ENCODE measurements at regions not wholly inside any gene's neighbourhood (a gene's known extent, or its start where the extent isn't known, plus 50 kb on each side); places are given as distances from the start of the nearest gene placed in this dataset.
"Not testable (repeated sequence)": the region's sequence is repeated elsewhere in the genome, so short reads cannot be mapped to it uniquely, and the experiment has no call there.

DNA sequence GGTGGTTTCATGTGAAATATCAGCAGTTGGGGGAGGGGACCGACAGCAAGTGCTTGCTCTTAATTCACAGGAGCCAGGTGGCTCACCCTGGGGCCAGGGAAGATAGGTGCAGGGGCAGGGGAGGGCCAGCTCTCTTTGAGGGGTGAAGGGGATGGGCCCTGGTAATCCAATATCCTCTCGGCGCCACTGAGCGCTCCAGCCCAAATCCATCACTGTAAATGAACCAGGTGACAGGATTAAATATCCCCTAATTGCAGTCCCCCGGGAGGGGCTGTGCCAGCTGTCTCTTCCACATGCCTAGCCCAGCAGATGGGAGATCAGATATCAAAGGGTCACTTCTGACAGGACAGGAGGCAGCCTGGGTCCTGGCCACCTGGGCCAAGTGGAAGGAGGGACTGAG is 531.8 kb upstream of the CADM1 start:
- no peak for DNase-seq (ENCODE audit: low read depth)
- TF ChIP-seq, protein P1, sequence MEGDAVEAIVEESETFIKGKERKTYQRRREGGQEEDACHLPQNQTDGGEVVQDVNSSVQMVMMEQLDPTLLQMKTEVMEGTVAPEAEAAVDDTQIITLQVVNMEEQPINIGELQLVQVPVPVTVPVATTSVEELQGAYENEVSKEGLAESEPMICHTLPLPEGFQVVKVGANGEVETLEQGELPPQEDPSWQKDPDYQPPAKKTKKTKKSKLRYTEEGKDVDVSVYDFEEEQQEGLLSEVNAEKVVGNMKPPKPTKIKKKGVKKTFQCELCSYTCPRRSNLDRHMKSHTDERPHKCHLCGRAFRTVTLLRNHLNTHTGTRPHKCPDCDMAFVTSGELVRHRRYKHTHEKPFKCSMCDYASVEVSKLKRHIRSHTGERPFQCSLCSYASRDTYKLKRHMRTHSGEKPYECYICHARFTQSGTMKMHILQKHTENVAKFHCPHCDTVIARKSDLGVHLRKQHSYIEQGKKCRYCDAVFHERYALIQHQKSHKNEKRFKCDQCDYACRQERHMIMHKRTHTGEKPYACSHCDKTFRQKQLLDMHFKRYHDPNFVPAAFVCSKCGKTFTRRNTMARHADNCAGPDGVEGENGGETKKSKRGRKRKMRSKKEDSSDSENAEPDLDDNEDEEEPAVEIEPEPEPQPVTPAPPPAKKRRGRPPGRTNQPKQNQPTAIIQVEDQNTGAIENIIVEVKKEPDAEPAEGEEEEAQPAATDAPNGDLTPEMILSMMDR (IDR thresholded peaks at IDR 0.05; ENCODE audit: control insufficient read depth, insufficient read depth, low read depth, low read length, missing control alignments) = no peak
- no peak overlapping the region for H3K4me3 ChIP-seq (ENCODE audit: control insufficient read depth, low read depth, low read length)

DNA sequence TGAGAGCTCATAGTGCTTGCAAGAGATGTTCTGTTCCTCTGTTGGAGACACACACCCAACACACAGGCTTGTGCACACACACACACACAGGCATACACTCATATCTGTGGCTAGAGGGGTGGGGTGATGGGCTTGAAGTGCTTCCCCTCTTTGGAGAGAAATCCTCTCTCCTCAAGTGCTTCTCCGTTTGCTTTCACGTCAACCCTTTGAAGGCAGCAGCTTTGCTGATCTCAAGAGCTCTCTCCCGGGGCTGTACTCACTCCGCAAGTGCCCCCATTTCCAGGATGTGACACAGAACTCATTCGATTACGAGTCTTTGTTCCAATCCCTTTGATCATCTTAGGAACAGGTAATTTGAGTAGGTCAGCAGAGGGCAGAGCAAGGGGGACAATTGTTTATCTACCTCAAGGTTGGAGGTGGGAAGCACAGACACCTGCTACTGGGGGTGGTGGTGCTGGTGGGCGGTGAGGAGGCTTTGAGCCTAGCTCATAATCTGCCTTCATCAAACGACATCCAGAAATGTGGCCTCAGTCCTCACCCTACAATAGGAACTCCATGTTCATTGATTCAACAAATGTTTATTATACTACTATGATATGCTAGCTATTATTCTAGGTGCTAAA is 529.8 kb upstream of the CADM1 start:
- TF ChIP-seq, protein P1 (IDR thresholded peaks at IDR 0.05; ENCODE audit: control insufficient read depth, insufficient read depth, low read depth, low read length, missing control alignments) = no peak
- no peak for DNase-seq (ENCODE audit: low read depth)
- no peak overlapping the region for H3K4me3 ChIP-seq (ENCODE audit: control insufficient read depth, low read depth, low read length)

DNA sequence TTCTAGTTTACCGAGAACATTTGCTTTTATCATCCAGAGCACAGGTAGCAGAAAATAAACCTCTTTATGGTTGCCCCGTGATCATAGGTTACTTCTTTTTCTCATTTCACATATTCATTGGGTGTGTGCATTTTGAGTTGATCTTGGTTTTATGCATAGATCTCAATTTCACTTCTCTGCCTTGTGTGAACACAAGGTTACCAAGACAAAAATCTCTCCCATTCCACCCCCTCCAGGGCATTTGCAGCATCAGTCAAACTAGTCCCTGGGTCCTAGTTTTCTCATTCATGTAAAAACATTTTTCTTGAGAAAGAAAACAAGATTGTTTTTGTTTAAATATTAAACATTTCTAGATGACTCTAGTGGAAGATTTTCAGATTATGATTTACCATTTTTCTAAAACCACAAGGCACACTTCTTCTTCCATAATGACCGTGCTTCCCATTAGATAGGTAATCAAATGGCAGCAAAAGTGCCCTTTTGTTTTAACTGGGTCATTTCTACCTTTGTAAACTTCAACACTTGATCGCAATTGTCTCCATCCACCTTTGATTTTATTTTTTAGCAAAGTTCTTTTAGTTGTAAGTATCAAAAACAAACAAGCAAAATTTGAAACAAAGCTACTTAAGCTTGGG is 526.6 kb upstream of the CADM1 start:
- TF ChIP-seq, protein P1 (IDR thresholded peaks at IDR 0.05; ENCODE audit: control insufficient read depth, insufficient read depth, low read depth, low read length, missing control alignments) = no peak
- no peak for DNase-seq (ENCODE audit: low read depth)

DNA sequence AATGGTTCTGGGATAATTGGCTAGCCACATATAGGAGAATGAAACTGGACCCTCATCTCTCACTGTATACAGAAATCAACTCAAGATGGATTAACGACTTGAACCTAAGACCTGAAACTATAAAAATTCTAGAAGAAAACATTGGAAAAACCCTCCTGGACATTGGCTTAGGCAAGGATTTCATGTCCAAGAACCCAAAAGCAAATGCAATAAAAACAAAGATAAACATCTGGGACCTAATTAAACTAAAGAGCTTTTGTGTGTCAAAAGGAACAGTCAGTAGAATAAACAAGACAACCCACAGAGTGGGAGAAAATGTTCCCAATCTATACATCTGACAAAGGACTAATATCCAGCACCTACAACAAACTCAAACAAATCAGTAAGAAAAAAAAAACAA is 524.3 kb upstream of the CADM1 start:
- not testable (repeated sequence) for H3K4me3 ChIP-seq (ENCODE audit: control insufficient read depth, low read depth, low read length); DNase-seq (ENCODE audit: low read depth)

More for the DNA sequence above, 526.6 kb upstream of the CADM1 start:
- no peak overlapping the region for H3K4me3 ChIP-seq (ENCODE audit: control insufficient read depth, low read depth, low read length)

DNA sequence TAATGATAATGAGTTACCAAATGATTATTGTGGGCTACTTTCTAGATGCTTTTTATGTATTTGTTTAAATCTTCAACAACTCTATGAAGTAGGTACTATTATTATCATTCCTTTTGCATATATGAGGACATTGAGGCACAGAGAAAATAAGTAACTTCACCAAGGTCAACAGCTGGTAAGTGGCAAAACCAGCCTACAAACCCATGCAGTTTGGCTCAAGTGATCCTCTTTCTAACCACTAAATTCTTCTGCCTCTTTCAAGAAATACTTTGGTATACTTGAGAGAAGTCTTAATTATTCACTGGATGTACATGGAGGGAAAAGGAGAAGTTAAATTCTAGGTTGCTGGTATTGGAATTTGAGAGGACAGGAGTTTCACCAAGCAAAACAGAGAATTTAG is 495.2 kb upstream of the CADM1 start:
- no peak overlapping the region for H3K4me3 ChIP-seq (ENCODE audit: control insufficient read depth, low read depth, low read length)
- TF ChIP-seq, protein P1 (IDR thresholded peaks at IDR 0.05; ENCODE audit: control insufficient read depth, insufficient read depth, low read depth, low read length, missing control alignments) = no peak
- DNase-seq (ENCODE audit: low read depth) = no peak

DNA sequence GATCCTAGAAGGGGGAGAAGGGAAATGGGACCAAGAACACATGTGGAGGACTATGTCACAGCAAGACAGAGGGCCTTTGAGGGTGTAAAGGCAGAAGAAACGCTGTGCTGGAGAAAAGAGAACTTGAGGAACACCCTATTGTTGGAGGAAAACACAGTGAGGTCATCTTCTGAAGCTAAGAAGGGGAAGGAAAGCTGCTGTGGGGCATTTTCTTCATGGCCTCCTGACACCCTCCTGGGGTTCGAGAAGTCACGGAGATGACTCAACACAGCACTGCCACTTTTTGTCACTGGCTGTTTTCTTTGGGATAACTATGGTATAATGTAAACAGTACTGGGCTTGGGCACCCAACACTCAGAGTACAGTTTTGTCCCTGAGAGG is 492.6 kb upstream of the CADM1 start:
- DNase-seq (ENCODE audit: low read depth) = no peak

More for the DNA sequence above, 492.6 kb upstream of the CADM1 start:
- H3K4me3 ChIP-seq (ENCODE audit: control insufficient read depth, low read depth, low read length) = no peak overlapping the region
- TF ChIP-seq, protein P1 (IDR thresholded peaks at IDR 0.05; ENCODE audit: control insufficient read depth, insufficient read depth, low read depth, low read length, missing control alignments) = no peak

All from AG09309 (cell line).